Activated CD8-positive, alpha-beta T cell treated with anti-CD3 and anti-CD28 coated beads for 36 hours (primary cell): ENCODE measurements at regions not wholly inside any gene's neighbourhood (a gene's known extent, or its start where the extent isn't known, plus 50 kb on each side); places are given as distances from the start of the nearest gene placed in this dataset.

Experiments used
- ATAC-seq: fragments of 200-7000 bp; cut with Tn5 transposase; one replicate; pipeline ENCODE4 v1.10.0; 2021; ENCODE audit warnings: mild to moderate bottlenecking, moderate library complexity
- CTCF ChIA-PET: fragments of 350-600 bp; sonication (Branson Sonifier 250); formaldehyde crosslinking; loops from one replicate; lab custom pipeline; 2021; ENCODE audit warnings: antibody characterized with exemption; lab: Charles Lee
- POLR2A ChIA-PET: fragments of 350-600 bp; sonication (Branson Sonifier 250); formaldehyde crosslinking; loops from one replicate; lab custom pipeline; 2021; ENCODE audit warnings: antibody characterized with exemption; lab: Charles Lee
- DNase-seq: peaks from one replicate; pipeline ENCODE4 v3.0.0-alpha.2; 2020
- H3K27ac Mint-ChIP-seq: one replicate; pipeline ENCODE4 v1.8.0; 2021; ENCODE audit warnings: mild to moderate bottlenecking, mixed read lengths
- H3K27me3 Mint-ChIP-seq: one replicate; pipeline ENCODE4 v1.8.0; 2021; ENCODE audit warnings: mixed read lengths
- H3K36me3 Mint-ChIP-seq: one replicate; pipeline ENCODE4 v1.8.0; 2021; ENCODE audit warnings: low read depth, mixed read lengths
- H3K4me1 Mint-ChIP-seq: one replicate; pipeline ENCODE4 v1.8.0; 2021; ENCODE audit warnings: low read depth, mixed read lengths
- H3K4me3 Mint-ChIP-seq: one replicate; pipeline ENCODE4 v1.8.0; 2021; ENCODE audit warnings: mild to moderate bottlenecking, moderate library complexity, mixed read lengths
- H3K9me3 Mint-ChIP-seq: one replicate; pipeline ENCODE4 v1.8.0; 2021; ENCODE audit warnings: mixed read lengths
- intact Hi-C: fragments of 100-400 bp; cut with micrococcal nuclease; formaldehyde crosslinking; loops from one replicate; pipeline ENCODE4 v1.10.0; 2022
- TF ChIP-seq, protein P1 (sequence below): fragments of 200-600 bp; IDR thresholded peaks from one replicate; pipeline ENCODE4 v1.8.0; 2022; ENCODE audit warnings: antibody characterized with exemption, mild to moderate bottlenecking

DNA sequence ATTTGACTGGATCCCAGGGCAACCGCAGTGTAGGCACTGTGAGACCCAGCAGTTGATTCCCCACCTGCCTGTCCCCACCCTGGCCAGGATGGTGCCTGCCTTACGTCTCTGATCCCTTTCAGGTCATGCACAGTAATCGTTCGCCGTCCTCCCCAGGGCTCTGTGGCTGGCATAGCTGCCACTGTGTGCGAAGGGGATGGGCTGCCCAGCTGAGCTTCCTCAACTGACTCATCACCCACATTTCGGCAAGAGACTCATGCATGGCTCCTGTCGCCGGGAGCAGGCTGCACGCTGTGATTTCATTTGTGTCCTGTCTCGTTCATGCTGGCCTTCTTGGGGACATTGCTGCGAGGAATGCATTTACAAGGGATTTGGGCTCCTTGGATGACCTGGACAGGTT is 252.4 kb downstream of the KLF6 start:
- H3K36me3 Mint-ChIP-seq = no peaks in the 10 kb centered on the region
- intact Hi-C loops = no loop called here
- ChIA-PET CTCF (interaction anchor here (0.8 kb wide), 1 partner anchor 9 kb away, joined by 3 read pairs; no protein-coding TSS in a partner anchor), POLR2A (no interaction called here)
- no peaks in the 10 kb centered on the region for H3K9me3 Mint-ChIP-seq
- no peaks in the 10 kb centered on the region for H3K27me3 Mint-ChIP-seq
- H3K4me1 Mint-ChIP-seq = no peaks in the 10 kb centered on the region
- TF ChIP-seq, protein P1, sequence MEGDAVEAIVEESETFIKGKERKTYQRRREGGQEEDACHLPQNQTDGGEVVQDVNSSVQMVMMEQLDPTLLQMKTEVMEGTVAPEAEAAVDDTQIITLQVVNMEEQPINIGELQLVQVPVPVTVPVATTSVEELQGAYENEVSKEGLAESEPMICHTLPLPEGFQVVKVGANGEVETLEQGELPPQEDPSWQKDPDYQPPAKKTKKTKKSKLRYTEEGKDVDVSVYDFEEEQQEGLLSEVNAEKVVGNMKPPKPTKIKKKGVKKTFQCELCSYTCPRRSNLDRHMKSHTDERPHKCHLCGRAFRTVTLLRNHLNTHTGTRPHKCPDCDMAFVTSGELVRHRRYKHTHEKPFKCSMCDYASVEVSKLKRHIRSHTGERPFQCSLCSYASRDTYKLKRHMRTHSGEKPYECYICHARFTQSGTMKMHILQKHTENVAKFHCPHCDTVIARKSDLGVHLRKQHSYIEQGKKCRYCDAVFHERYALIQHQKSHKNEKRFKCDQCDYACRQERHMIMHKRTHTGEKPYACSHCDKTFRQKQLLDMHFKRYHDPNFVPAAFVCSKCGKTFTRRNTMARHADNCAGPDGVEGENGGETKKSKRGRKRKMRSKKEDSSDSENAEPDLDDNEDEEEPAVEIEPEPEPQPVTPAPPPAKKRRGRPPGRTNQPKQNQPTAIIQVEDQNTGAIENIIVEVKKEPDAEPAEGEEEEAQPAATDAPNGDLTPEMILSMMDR = no peak
- H3K27ac Mint-ChIP-seq = no peak overlapping the region
- ATAC-seq (no peak), DNase-seq (no peak)
- no peak overlapping the region for H3K4me3 Mint-ChIP-seq

DNA sequence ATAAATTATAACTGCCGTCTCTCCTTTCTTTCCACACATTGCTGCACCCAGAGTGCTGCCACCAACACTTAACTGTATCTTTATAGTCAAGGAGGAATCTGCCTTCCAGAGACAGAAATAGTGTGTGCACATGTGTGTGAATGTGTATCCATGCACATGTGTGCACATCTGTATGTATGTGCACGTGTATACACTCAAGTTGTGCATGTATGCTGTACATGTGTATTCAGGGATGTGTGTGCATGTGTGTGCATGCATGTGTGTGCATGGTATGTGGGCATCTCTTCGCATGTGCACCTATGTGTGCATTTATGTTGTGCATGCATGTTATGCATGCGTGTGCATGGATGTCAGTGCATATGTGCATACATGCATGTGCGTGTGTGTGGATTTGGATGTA is 253.3 kb downstream of the KLF6 start:
- H3K4me1 Mint-ChIP-seq = peaks cover 2% of the 10 kb centered on the region
- no peaks in the 10 kb centered on the region for H3K27me3 Mint-ChIP-seq
- intact Hi-C loops = no loop called here
- H3K27ac Mint-ChIP-seq = no peak overlapping the region
- CTCF ChIA-PET = no interaction called here
- H3K9me3 Mint-ChIP-seq = no peaks in the 10 kb centered on the region
- H3K36me3 Mint-ChIP-seq = no peaks in the 10 kb centered on the region
- H3K4me3 Mint-ChIP-seq = no peak overlapping the region
- TF ChIP-seq, protein P1 = no peak
- POLR2A ChIA-PET = no interaction called here
- ATAC-seq (no peak), DNase-seq (no peak)

DNA sequence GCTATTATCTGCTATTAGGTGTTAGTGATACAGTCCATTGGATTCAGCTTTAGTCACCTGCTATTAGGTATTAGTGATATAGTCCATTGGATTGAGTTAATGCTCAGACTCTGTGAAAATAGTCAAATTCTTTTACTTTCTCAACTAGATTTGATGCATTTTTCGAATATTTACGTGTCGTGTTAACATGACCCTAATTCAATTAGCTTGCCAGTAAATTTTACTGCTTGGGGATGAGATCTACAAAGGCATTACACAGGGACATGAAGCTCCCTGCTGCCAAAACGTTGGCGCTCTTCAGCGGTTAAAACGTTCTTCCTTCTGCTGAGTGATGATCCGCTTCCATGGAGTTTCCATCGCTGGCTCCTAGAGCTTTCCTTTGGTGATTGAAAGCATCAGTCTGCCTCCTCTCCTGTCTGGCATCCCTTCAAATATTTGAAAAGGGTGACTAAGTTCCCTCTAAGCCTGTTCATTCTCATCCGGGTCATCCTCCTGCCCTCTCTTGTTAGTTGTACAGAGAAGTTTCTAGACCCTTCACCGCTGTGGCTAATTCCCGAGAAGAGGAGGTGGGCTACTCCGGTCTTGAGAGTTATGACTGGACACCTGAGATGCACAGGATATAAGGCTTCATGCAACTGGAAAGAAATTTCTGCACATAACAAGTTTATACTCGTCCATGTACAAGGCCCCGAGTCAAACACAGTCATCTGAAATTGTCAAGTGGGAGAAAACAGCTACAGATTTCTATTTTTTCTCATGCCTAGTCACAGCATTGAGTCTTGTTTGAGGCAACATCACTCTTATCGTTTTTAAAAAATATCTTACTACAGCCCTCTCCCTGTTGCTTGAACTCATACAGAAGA is 254.0 kb downstream of the KLF6 start:
- H3K27ac Mint-ChIP-seq = no peak overlapping the region
- intact Hi-C loops = no loop called here
- no peak for DNase-seq
- no peak overlapping the region for H3K4me3 Mint-ChIP-seq
- no peak for ATAC-seq
- CTCF ChIA-PET = no interaction called here
- POLR2A ChIA-PET = no interaction called here
- TF ChIP-seq, protein P1 = no peak
- no peaks in the 10 kb centered on the region for H3K36me3 Mint-ChIP-seq
- no peaks in the 10 kb centered on the region for H3K9me3 Mint-ChIP-seq
- no peaks in the 10 kb centered on the region for H3K27me3 Mint-ChIP-seq
- H3K4me1 Mint-ChIP-seq = peaks cover 2% of the 10 kb centered on the region

DNA sequence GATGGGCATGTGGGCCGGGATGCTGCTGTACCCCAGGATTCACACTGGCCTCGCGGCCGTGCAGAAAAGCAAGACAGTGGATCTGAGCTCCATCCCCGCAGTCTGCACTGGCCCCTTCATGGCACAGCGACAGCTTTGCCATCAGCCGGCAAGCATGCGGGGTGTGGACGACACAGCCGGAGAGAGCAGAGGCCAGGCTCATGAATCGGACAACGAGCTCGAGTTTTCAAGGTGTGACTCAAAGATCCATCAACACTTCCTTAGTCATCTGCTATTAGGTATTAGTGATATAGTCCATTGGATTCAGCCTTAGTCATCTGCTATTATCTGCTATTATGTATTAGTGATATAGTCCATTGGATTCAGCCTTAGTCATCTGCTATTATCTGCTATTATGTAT is 254.7 kb downstream of the KLF6 start:
- DNase-seq (no peak), ATAC-seq (no peak)
- intact Hi-C loops = no loop called here
- ChIA-PET CTCF (no interaction called here), POLR2A (no interaction called here)
- H3K9me3 Mint-ChIP-seq = no peaks in the 10 kb centered on the region
- no peak overlapping the region for H3K4me3 Mint-ChIP-seq
- TF ChIP-seq, protein P1 = no peak
- peaks cover 2% of the 10 kb centered on the region for H3K4me1 Mint-ChIP-seq
- H3K27ac Mint-ChIP-seq = no peak overlapping the region
- no peaks in the 10 kb centered on the region for H3K27me3 Mint-ChIP-seq
- no peaks in the 10 kb centered on the region for H3K36me3 Mint-ChIP-seq

DNA sequence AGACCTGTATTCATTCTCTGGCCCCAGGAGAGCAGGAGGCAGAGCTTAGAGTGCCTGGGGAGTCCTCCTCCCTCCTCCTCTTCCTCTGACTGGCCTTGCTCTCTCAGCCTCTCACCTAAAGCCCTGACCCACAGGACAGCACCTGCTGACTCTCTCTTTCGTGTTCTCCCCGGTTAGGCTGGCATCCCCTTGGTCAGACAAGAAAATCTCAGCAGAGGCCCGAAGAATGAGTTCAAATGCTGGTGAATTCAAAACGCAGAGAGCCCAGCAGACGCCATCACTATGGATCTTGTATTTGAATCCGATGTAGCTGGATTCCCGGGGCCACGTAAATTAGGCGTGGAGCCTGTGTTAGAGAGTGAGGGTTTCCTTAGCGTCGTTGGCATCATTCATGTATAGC is 255.3 kb downstream of the KLF6 start:
- no peak overlapping the region for H3K4me3 Mint-ChIP-seq
- no peak overlapping the region for H3K27ac Mint-ChIP-seq
- TF ChIP-seq, protein P1 = no peak
- no peaks in the 10 kb centered on the region for H3K36me3 Mint-ChIP-seq
- no peaks in the 10 kb centered on the region for H3K27me3 Mint-ChIP-seq
- no peak for ATAC-seq
- H3K9me3 Mint-ChIP-seq = no peaks in the 10 kb centered on the region
- ChIA-PET POLR2A (no interaction called here), CTCF (no interaction called here)
- DNase-seq = no peak
- peaks cover 2% of the 10 kb centered on the region for H3K4me1 Mint-ChIP-seq
- intact Hi-C loops = no loop called here
